ENCODE measurements at regions not wholly inside any gene's neighbourhood (a gene's known extent, or its start where the extent isn't known, plus 50 kb on each side); places are given as distances from the start of the nearest gene placed in this dataset.

- H3K4me1 ChIP-seq, result peaks cover 0 to 20% (median 6%) of the 10 kb centered on the region in 9 donors
- no peaks in the 10 kb centered on the region for H3K27me3 ChIP-seq
- WGBS, 2 donors, result 44 to 46% methylated on average over 5 to 7 of the region's 8 CpGs
- no peak overlapping the region for H3K27ac ChIP-seq
- intact Hi-C loops (cut with DNase I), result no loop called here
- no peak for TF ChIP-seq CTCF (IDR thresholded peaks at IDR 0.05)
- H3K4me3 ChIP-seq, result no peak overlapping the region
- peak in 5 of 8 donors; percentile 46 to 73 (median 70) for ATAC-seq
- H3K36me3 ChIP-seq, result no peaks in the 10 kb centered on the region
- H3K9me3 ChIP-seq, result no peaks in the 10 kb centered on the region
- no peak for DNase-seq
These were observed 342.0 kb downstream of the SIPA1L2 start for GRCh38 chr1:232287676-232288569.

GRCh38 chr1:232285138-232285537, 344.8 kb downstream of the SIPA1L2 start:
- intact Hi-C loops (cut with DNase I), result no loop called here

GRCh38 chr1:232283864-232284263, 346.1 kb downstream of the SIPA1L2 start:
- 61 to 70% methylated on average over 4 of the region's 4 CpGs for WGBS, 2 donors
- H3K4me1 ChIP-seq, result peaks cover 0 to 10% (median 0%) of the 10 kb centered on the region in 9 donors

More at GRCh38 chr1:232285138-232285537, 344.8 kb downstream of the SIPA1L2 start:
- H3K4me3 ChIP-seq, result no peak overlapping the region
- no peaks in the 10 kb centered on the region for H3K9me3 ChIP-seq
- H3K27ac ChIP-seq, result no peak overlapping the region
- ATAC-seq (no peak), DNase-seq (no peak)
- TF ChIP-seq CTCF (IDR thresholded peaks at IDR 0.05), result no peak
- 91 to 95% methylated on average over 6 of the region's 6 CpGs for WGBS, 2 donors
- peaks cover 0 to 10% (median 0%) of the 10 kb centered on the region in 9 donors for H3K4me1 ChIP-seq
- no peaks in the 10 kb centered on the region for H3K36me3 ChIP-seq
- no peaks in the 10 kb centered on the region for H3K27me3 ChIP-seq

GRCh38 chr1:232282498-232282897, 347.4 kb downstream of the SIPA1L2 start:
- DNase-seq (no peak), ATAC-seq (no peak)
- Histone ChIP-seq H3K4me3 (no peak overlapping the region), H3K9me3 (no peaks in the 10 kb centered on the region), H3K27me3 (no peaks in the 10 kb centered on the region), H3K27ac (no peak overlapping the region), H3K36me3 (no peaks in the 10 kb centered on the region), H3K4me1 (no peaks in the 10 kb centered on the region)
- 91 to 95% methylated on average over 1 of the region's 1 CpG for WGBS, 2 donors
- intact Hi-C loops (cut with DNase I), result no loop called here
- no peak for TF ChIP-seq CTCF (IDR thresholded peaks at IDR 0.05)

More at GRCh38 chr1:232283864-232284263, 346.1 kb downstream of the SIPA1L2 start:
- Histone ChIP-seq H3K4me3 (no peak overlapping the region), H3K36me3 (no peaks in the 10 kb centered on the region), H3K27ac (no peak overlapping the region), H3K9me3 (no peaks in the 10 kb centered on the region), H3K27me3 (no peaks in the 10 kb centered on the region)
- intact Hi-C loops (cut with DNase I), result no loop called here
- TF ChIP-seq CTCF (IDR thresholded peaks at IDR 0.05), result no peak
- DNase-seq, result no peak
- peak in 2 of 8 donors; percentile 14 to 23 for ATAC-seq
